IMR-90 (cell line): ENCODE measurements at regions not wholly inside any gene's neighbourhood (a gene's known extent, or its start where the extent isn't known, plus 50 kb on each side); places are given as distances from the start of the nearest gene placed in this dataset.

ENCODE experiments used
- CHD1 ChIP-seq: IDR thresholded peaks from 2 replicates; pipeline ENCODE4 v1.6.1; 2012; ENCODE audit warnings: low read depth, low read length, improper control_type of control experiment
- CTCF ChIP-seq: conservative IDR thresholded peaks from 2 replicates; pipeline ENCODE4 v1.5.1; 2012; ENCODE audit warnings: mild to moderate bottlenecking, low read depth, low read length, improper control_type of control experiment
- NFE2L2 ChIP-seq: fragments of 150-350 bp; IDR thresholded peaks from 2 replicates; pipeline ENCODE4 v1.6.1; 2016; ENCODE audit warnings: low read depth, mild to moderate bottlenecking, low read length
- POLR2A ChIP-seq: IDR thresholded peaks from 2 replicates; pipeline ENCODE4 v1.6.1; 2012; ENCODE audit warnings: mild to moderate bottlenecking, low read depth, low read length
- RAD21 ChIP-seq: IDR thresholded peaks from 2 replicates; pipeline ENCODE4 v1.6.1; 2012; ENCODE audit warnings: low read length, improper control_type of control experiment
- RCOR1 ChIP-seq: IDR thresholded peaks from 2 replicates; pipeline ENCODE4 v1.6.1; 2012; ENCODE audit warnings: mild to moderate bottlenecking, low read length, improper control_type of control experiment; ENCODE audit not compliant: insufficient replicate concordance
- RFX5 ChIP-seq: IDR thresholded peaks from 2 replicates; pipeline ENCODE4 v1.8.0; 2012; ENCODE audit warnings: low read depth, mild to moderate bottlenecking, low read length, moderate library complexity
- SMC3 ChIP-seq: fragments of 150-350 bp; IDR thresholded peaks from 2 replicates; pipeline ENCODE4 v1.6.1; 2016; ENCODE audit warnings: low read depth, mild to moderate bottlenecking, antibody characterized with exemption, low read length, moderate library complexity

DNA sequence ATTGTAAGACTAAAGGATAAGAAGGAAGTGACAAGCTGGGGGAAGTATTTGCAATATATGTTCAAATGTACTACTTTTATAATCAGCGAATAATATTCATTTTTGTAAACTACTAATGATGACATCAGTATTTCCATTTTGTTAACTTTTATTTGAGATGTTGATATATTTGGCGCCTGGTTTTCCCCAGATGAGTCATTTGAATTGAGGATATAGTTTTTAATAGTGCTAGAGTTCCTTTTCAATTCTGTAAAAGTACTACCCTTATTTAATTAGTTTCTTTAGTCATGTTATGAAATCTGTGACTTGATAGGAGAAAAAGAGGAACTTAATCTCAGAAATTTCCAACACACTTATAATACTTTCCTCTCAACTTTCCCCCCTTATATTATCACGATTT, 495.3 kb downstream of the IRS1 start:
- TF ChIP-seq CTCF (no peak), POLR2A (no peak), RAD21 (no peak), NFE2L2 (no peak), RCOR1 (no peak), CHD1 (no peak), SMC3 (no peak), RFX5 (no peak)
